ENCODE measurements at regions not wholly inside any gene's neighbourhood (a gene's known extent, or its start where the extent isn't known, plus 50 kb on each side); places are given as distances from the start of the nearest gene placed in this dataset.

GRCh38 chrX:99468993-99469392, 941.1 kb downstream of the PCDH19 start:
- Histone ChIP-seq H3K9ac (ENCODE audit: low read depth, low read length) (no peak overlapping the region), H2BK20ac (ENCODE audit: low read depth, low read length) (no peak overlapping the region), H3K4ac (ENCODE audit: low read depth, low read length) (no peak overlapping the region), H3K9me3 (ENCODE audit: control insufficient read depth, insufficient read depth, low read length) (no peaks in the 10 kb centered on the region; the same call in 1 of the 2 replicates), H3K27ac (ENCODE audit: insufficient read depth, low read length) (no peak overlapping the region), H3K9me1 (ENCODE audit: insufficient read depth, low read length) (no peaks in the 10 kb centered on the region), H3K18ac (ENCODE audit: low read depth, low read length) (no peak overlapping the region), H3K4me2 (ENCODE audit: low read depth, low read length) (no peak overlapping the region), H3K4me1 (ENCODE audit: control insufficient read depth, insufficient read depth, low read length) (no peaks in the 10 kb centered on the region), H4K5ac (ENCODE audit: low read depth, low read length) (no peak overlapping the region), H2BK15ac (ENCODE audit: low read depth, low read length) (no peak overlapping the region), H3K27me3 (ENCODE audit: control insufficient read depth, insufficient read depth, low read length) (no peaks in the 10 kb centered on the region; the same call in 1 of the 2 replicates), H3K56ac (ENCODE audit: extremely low read depth, insufficient read depth, low read length) (no peak overlapping the region), H3K36me3 (ENCODE audit: control insufficient read depth, insufficient read depth, low read length) (no peaks in the 10 kb centered on the region), H4K91ac (ENCODE audit: insufficient read depth, low read depth, low read length) (no peak overlapping the region), H2AK9ac (replicated peaks; ENCODE audit: low read depth, low read length, poor library complexity) (no peak overlapping the region), H3K79me1 (ENCODE audit: low read depth in 1 of 2, low read length in 2 of 2) (no peaks in the 10 kb centered on the region), H3K23ac (ENCODE audit: low read depth, low read length) (no peak overlapping the region), H3K14ac (replicated peaks; ENCODE audit: low read depth, low read length) (no peak overlapping the region), H2AK5ac (ENCODE audit: low read depth, low read length) (no peak overlapping the region), H2AFZ (replicated peaks; ENCODE audit: low read length, poor library complexity) (peak overlapping the region; percentile 33), H2BK120ac (ENCODE audit: low read depth, low read length) (no peak overlapping the region), H2BK5ac (ENCODE audit: low read depth, low read length, poor library complexity, severe bottlenecking) (no peak overlapping the region), H4K8ac (ENCODE audit: low read depth in 2 of 2, low read length in 2 of 2) (no peak overlapping the region), H4K20me1 (ENCODE audit: insufficient read depth, low read length) (no peaks in the 10 kb centered on the region), H3K4me3 (ENCODE audit: insufficient read depth, low read depth, low read length) (no peak overlapping the region)
- DNase-seq = no peak
- dilution Hi-C loops (cut with HindIII; ENCODE audit: low sequenced_read_pairs, unreplicated experiment) (no loop called here), intact Hi-C loops (cut with micrococcal nuclease) (loop anchor here (10.0 kb wide), 1 partner anchor 546 kb away; no protein-coding TSS in a partner anchor), in situ Hi-C loops (cut with MboI; ENCODE audit: low sequenced_read_pairs) (no loop called here)
- no TSS peak for BruUV-seq (replicated peaks)
- TF ChIP-seq CTCF (conservative IDR thresholded peaks at IDR 0.05; ENCODE audit: low read depth, low read length) = no peak
- TF ChIP-seq CHD1 (IDR thresholded peaks at IDR 0.05; ENCODE audit: low read depth, low read length) = no peak
- no peak for TF ChIP-seq RCOR1 (IDR thresholded peaks at IDR 0.05; ENCODE audit: insufficient replicate concordance, low read length)
- TF ChIP-seq NFE2L2 (IDR thresholded peaks at IDR 0.05; ENCODE audit: low read depth, low read length) = no peak
- ChIA-PET POLR2A (ENCODE audit: unreplicated experiment) (no interaction called here), CTCF (no interaction called here)
- WGBS, 2 experiments (ENCODE audit: extremely low coverage in 2 of 2, insufficient read length in 1 of 2) = no CpG with 5 or more reads among the region's 5 CpGs
- no peak for ATAC-seq (ENCODE audit: low read depth)

Data from IMR-90 (cell line).